ENCODE measurements at regions not wholly inside any gene's neighbourhood (a gene's known extent, or its start where the extent isn't known, plus 50 kb on each side); places are given as distances from the start of the nearest gene placed in this dataset.

DNA sequence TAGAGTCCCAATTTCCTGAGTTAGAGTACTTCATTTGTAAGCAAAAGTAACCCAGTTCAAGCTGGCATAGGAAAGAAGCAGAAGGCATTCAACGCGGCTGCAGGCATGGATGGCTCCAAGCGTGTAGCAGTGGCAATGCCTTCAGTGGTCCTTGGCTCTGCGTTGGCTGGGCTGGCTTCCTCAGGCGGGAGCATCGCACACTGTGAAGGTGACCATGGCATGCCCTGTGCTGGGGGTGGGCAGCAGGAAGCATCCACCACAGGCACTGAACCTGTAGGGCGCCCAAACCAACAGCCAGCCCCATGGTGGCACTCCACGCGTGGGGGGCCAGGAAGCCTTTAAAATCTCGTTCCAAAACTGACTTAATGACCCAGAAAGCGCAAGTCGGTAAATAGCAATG lies 53.6 kb upstream of the SPACA7 start:
- no peaks in the 10 kb centered on the region for H3K4me1 Mint-ChIP-seq (ENCODE audit: low read depth, unreplicated experiment)
- no peaks in the 10 kb centered on the region for H3K36me3 Mint-ChIP-seq (ENCODE audit: insufficient read depth, unreplicated experiment)
- BruUV-seq (replicated peaks) = no TSS peak
- ChIA-PET POLR2A (no interaction called here), CTCF (no interaction called here)
- H3K9me3 ChIP-seq = no peaks in the 10 kb centered on the region
- intact Hi-C loops (cut with micrococcal nuclease; ENCODE audit: unreplicated experiment) = no loop called here
- H3K9me3 Mint-ChIP-seq (ENCODE audit: unreplicated experiment) = no peaks in the 10 kb centered on the region
- no peak for DNase-seq
- H3K4me3 Mint-ChIP-seq (ENCODE audit: unreplicated experiment) = no peak overlapping the region
- no peaks in the 10 kb centered on the region for H3K4me1 ChIP-seq
- H3K36me3 ChIP-seq (ENCODE audit: control insufficient read depth, insufficient read depth, low read length) = no peaks in the 10 kb centered on the region
- H3K27me3 Mint-ChIP-seq (ENCODE audit: insufficient read depth, unreplicated experiment) = peaks cover 33% of the 10 kb centered on the region
- TF ChIP-seq CTCF (IDR thresholded peaks at IDR 0.05; ENCODE audit: insufficient read depth in 1 of 2, low read depth in 1 of 2, low read length in 1 of 2, severe bottlenecking in 1 of 2, unreplicated experiment in 1 of 2) = no peak
- H3K4me3 ChIP-seq (ENCODE audit: low read depth, low read length) = no peak overlapping the region
- no peak overlapping the region for H3K27ac Mint-ChIP-seq (ENCODE audit: unreplicated experiment)
- no peaks in the 10 kb centered on the region for H3K27me3 ChIP-seq (replicated peaks; ENCODE audit: control insufficient read depth, insufficient read depth, low read length)

DNA sequence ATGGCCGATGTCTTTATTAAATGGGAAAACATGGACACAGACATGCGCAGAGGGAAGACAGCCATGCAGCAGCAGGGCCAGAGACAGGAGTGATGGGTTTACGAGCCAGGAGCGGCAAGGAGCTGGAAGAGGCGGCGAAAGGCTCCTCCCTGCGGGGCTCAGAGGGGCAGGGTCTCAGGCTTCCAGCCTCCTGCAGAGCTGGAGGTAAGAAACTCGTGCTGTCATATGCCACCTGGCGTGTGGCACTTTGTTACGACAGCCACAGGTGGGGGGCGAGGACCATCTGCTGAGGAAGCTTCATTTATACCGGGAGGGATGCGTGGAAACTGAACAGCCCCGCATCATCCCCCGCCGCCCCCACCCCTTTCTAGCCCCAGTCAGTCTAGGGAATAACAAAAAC lies 52.0 kb upstream of the SPACA7 start:
- H3K4me1 ChIP-seq = no peaks in the 10 kb centered on the region
- Mint-ChIP-seq H3K36me3 (ENCODE audit: insufficient read depth, unreplicated experiment) (no peaks in the 10 kb centered on the region), H3K27ac (ENCODE audit: unreplicated experiment) (no peak overlapping the region), H3K27me3 (ENCODE audit: insufficient read depth, unreplicated experiment) (peaks cover 38% of the 10 kb centered on the region), H3K4me3 (ENCODE audit: unreplicated experiment) (no peak overlapping the region), H3K4me1 (ENCODE audit: low read depth, unreplicated experiment) (no peaks in the 10 kb centered on the region), H3K9me3 (ENCODE audit: unreplicated experiment) (no peaks in the 10 kb centered on the region)
- H3K36me3 ChIP-seq (ENCODE audit: control insufficient read depth, insufficient read depth, low read length) = no peaks in the 10 kb centered on the region
- intact Hi-C loops (cut with micrococcal nuclease; ENCODE audit: unreplicated experiment) = no loop called here
- no peaks in the 10 kb centered on the region for H3K9me3 ChIP-seq
- CTCF ChIA-PET = no interaction called here
- TF ChIP-seq CTCF (IDR thresholded peaks at IDR 0.05; ENCODE audit: insufficient read depth in 1 of 2, low read depth in 1 of 2, low read length in 1 of 2, severe bottlenecking in 1 of 2, unreplicated experiment in 1 of 2) = no peak
- POLR2A ChIA-PET = no interaction called here
- H3K4me3 ChIP-seq (ENCODE audit: low read depth, low read length) = no peak overlapping the region
- H3K27me3 ChIP-seq (replicated peaks; ENCODE audit: control insufficient read depth, insufficient read depth, low read length) = no peaks in the 10 kb centered on the region
- no TSS peak for BruUV-seq (replicated peaks)
- no peak for DNase-seq

- H3K4me3 Mint-ChIP-seq (ENCODE audit: unreplicated experiment) = peak overlapping the region; percentile 12
- Histone ChIP-seq H3K4me1 (no peaks in the 10 kb centered on the region), H3K4me3 (ENCODE audit: low read depth, low read length) (no peak overlapping the region), H3K36me3 (ENCODE audit: control insufficient read depth, insufficient read depth, low read length) (no peaks in the 10 kb centered on the region), H3K27me3 (replicated peaks; ENCODE audit: control insufficient read depth, insufficient read depth, low read length) (no peaks in the 10 kb centered on the region), H3K9me3 (no peaks in the 10 kb centered on the region)
- H3K27me3 Mint-ChIP-seq (ENCODE audit: insufficient read depth, unreplicated experiment) = peaks cover 44% of the 10 kb centered on the region
- CTCF ChIA-PET = no interaction called here
- H3K4me1 Mint-ChIP-seq (ENCODE audit: low read depth, unreplicated experiment) = no peaks in the 10 kb centered on the region
- H3K36me3 Mint-ChIP-seq (ENCODE audit: insufficient read depth, unreplicated experiment) = no peaks in the 10 kb centered on the region
- BruUV-seq (replicated peaks) = no TSS peak
- no peak for TF ChIP-seq CTCF (IDR thresholded peaks at IDR 0.05; ENCODE audit: insufficient read depth in 1 of 2, low read depth in 1 of 2, low read length in 1 of 2, severe bottlenecking in 1 of 2, unreplicated experiment in 1 of 2)
- H3K9me3 Mint-ChIP-seq (ENCODE audit: unreplicated experiment) = no peaks in the 10 kb centered on the region
- DNase-seq = no peak
- no peak overlapping the region for H3K27ac Mint-ChIP-seq (ENCODE audit: unreplicated experiment)
- POLR2A ChIA-PET = no interaction called here
- intact Hi-C loops (cut with micrococcal nuclease; ENCODE audit: unreplicated experiment) = no loop called here
These were observed 50.9 kb upstream of the SPACA7 start for GRCh38 chr13:112325142-112325808.
